ENCODE measurements at regions not wholly inside any gene's neighbourhood (a gene's known extent, or its start where the extent isn't known, plus 50 kb on each side); places are given as distances from the start of the nearest gene placed in this dataset.

- TF ChIP-seq CHD2 (IDR thresholded peaks at IDR 0.05; ENCODE audit: low read depth, low read length) (no peak), HCFC1 (IDR thresholded peaks at IDR 0.05; ENCODE audit: low read depth, low read length) (no peak), CHD4 (IDR thresholded peaks at IDR 0.05; ENCODE audit: borderline replicate concordance, low read length) (no peak), ZNF468 (CRISPR knock-in tag; IDR thresholded peaks at IDR 0.05) (no peak), KAT7 (CRISPR knock-in tag; IDR thresholded peaks at IDR 0.05; ENCODE audit: borderline replicate concordance) (no peak), FIP1L1 (IDR thresholded peaks at IDR 0.05; ENCODE audit: borderline replicate concordance, insufficient read depth, low read depth, low read length) (no peak), FOXP1 (IDR thresholded peaks at IDR 0.05) (0 out of 2 replicates have a peak, but pooled peaks have one; percentile 4), FOXP1 (CRISPR knock-in tag; IDR thresholded peaks at IDR 0.05) (no peak), LCORL (IDR thresholded peaks at IDR 0.05) (peak; percentile 17; the same call in 1 of the 2 replicates), LCORL (CRISPR knock-in tag; IDR thresholded peaks at IDR 0.05) (no peak), PHB2 (IDR thresholded peaks at IDR 0.05; ENCODE audit: partially characterized antibody) (peak; percentile 12), ZKSCAN8 (CRISPR knock-in tag; IDR thresholded peaks at IDR 0.05; ENCODE audit: borderline replicate concordance) (no peak), ZNF549 (CRISPR knock-in tag; IDR thresholded peaks at IDR 0.05) (no peak), ZBTB37 (CRISPR knock-in tag; IDR thresholded peaks at IDR 0.05) (no peak), ATAD3A (CRISPR knock-in tag; IDR thresholded peaks at IDR 0.05) (no peak), ZNF879 (CRISPR knock-in tag; IDR thresholded peaks at IDR 0.05) (no peak)
- TF ChIP-seq, protein P1, sequence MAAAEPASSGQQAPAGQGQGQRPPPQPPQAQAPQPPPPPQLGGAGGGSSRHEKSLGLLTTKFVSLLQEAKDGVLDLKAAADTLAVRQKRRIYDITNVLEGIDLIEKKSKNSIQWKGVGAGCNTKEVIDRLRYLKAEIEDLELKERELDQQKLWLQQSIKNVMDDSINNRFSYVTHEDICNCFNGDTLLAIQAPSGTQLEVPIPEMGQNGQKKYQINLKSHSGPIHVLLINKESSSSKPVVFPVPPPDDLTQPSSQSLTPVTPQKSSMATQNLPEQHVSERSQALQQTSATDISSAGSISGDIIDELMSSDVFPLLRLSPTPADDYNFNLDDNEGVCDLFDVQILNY (CRISPR knock-in tag; conservative IDR thresholded peaks at IDR 0.05): no peak
These were observed 61.5 kb downstream of the FZD10 start (continued) for GRCh38 chr12:130223767-130224244.
